Pancreas (tissue), 10 donors: ENCODE measurements at regions not wholly inside any gene's neighbourhood (a gene's known extent, or its start where the extent isn't known, plus 50 kb on each side); places are given as distances from the start of the nearest gene placed in this dataset.

Experiments
- ATAC-seq, 4 donors: fragments of 200-7000 bp; cut with Tn5 transposase; one replicate each; pipeline versions ENCODE4 v1.8.0 to v1.9.1; 2020; ENCODE audit warnings: mild to moderate bottlenecking in 4 of 4, moderate library complexity in 4 of 4
- DNase-seq, 6 donors: peaks; one replicate each; pipeline ENCODE4 v3.0.0-alpha.2; 2020
- FAIRE-seq: peaks from 2 replicates; lab custom pipeline; 2012; peaks lifted over from hg19 to GRCh38; lab: Jason Lieb, UNC
- H3K27ac ChIP-seq, 4 donors: fragments of 200-600 bp; sonication (generic); 1 replicate in 3 of 4; 2 replicates in 1 of 4; pipeline versions ENCODE4 v1.5.0 to v1.8.0; 2020
- H3K27me3 ChIP-seq, 4 donors: fragments of 200-600 bp; one replicate each; pipeline ENCODE4 v1.8.0; 2021
- H3K36me3 ChIP-seq, 3 donors: fragments of 200-600 bp; sonication (generic) in 1 of 3; one replicate each; pipeline versions ENCODE4 v1.5.0 to v1.8.0; 2020 to 2021
- H3K4me1 ChIP-seq, 3 donors: fragments of 200-600 bp; one replicate each; pipeline ENCODE4 v1.8.0; 2021
- H3K4me3 ChIP-seq, 4 donors: fragments of 200-600 bp; sonication (generic) in 2 of 4; one replicate each; pipeline versions ENCODE4 v1.5.0 to v1.8.0; 2020 to 2021
- H3K9me3 ChIP-seq, 4 donors: fragments of 200-600 bp; one replicate each; pipeline ENCODE4 v1.8.0; 2021
- CTCF ChIP-seq, 4 donors: fragments of 200-600 bp; sonication (generic) in 3 of 4; IDR thresholded peaks; one replicate each; pipeline versions ENCODE4 v1.5.0 to v1.8.0; 2021; ENCODE audit warnings: antibody characterized with exemption in 4 of 4
- WGBS, 2 donors: extraction: QIAGEN DNeasy Blood & Tissue Kit; methylation state at CpG; one replicate each; pipeline ENCODE4 v1.1.7; 2013; 5-methylcytosine and 5-hydroxymethylcytosine counted together
- intact Hi-C, 3 donors: fragments of 100-400 bp; cut with DNase I; formaldehyde crosslinking; loops; one replicate each; pipeline versions ENCODE4 v1.11.1 to v1.14.2; 2022
- donor health status: healthy with polysubstance abuse.
- donor health status: DM: no; HTN: no; CAD: no; lungs with moderate emphysema.
- donor health status: DM: no; HTN: no; CAD: no.
- donor health status: control.
- donor health status: control.
- donor health status: Bipolar disorder and iron deficiency.
- donor health status: DM: yes; HTN: yes; CAD: no.
- donor health status: DM: no; HTN: no; CAD: no.
- donor health status: DM: no; HTN: no; CAD: no.
- donor health status: DM: yes; HTN: yes; CAD: no.

GRCh38 chr14:22400655-22401259, 188.3 kb downstream of the DAD1 start:
- intact Hi-C loops, result no loop called here
- H3K27ac ChIP-seq, result no peak overlapping the region
- H3K36me3 ChIP-seq, result no peaks in the 10 kb centered on the region

DNA sequence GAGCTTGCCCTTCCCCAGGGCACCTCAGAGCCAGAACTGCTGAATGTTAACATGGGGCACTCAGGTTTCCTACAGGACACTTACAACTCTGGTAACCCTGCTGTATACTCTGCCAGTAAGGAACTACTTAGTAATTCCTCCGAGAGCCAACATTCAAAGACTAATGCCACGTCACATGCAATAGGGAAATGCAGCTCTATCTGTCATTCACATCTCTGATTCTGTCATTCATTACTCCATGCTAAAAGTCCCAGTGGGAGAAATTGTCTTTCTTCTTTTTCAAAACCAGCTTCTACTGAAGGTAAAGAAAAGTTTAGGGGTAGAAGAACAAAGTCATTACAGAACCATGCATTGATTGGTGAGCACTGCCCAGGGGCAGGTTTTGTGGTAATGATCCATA, 189.2 kb downstream of the DAD1 start:
- no peak overlapping the region for H3K4me3 ChIP-seq
- FAIRE-seq, result no peak
- ATAC-seq, result no peak
- H3K36me3 ChIP-seq, result no peaks in the 10 kb centered on the region
- H3K4me1 ChIP-seq, result no peaks in the 10 kb centered on the region
- no peak overlapping the region for H3K27ac ChIP-seq
- no peaks in the 10 kb centered on the region for H3K9me3 ChIP-seq
- no peaks in the 10 kb centered on the region for H3K27me3 ChIP-seq
- no peak for DNase-seq
- 93% methylated on average over 2 of the region's 2 CpGs for WGBS, 2 donors
- intact Hi-C loops, result no loop called here
- TF ChIP-seq CTCF (IDR thresholded peaks at IDR 0.05), result no peak

More at GRCh38 chr14:22400655-22401259, 188.3 kb downstream of the DAD1 start:
- no peak for TF ChIP-seq CTCF (IDR thresholded peaks at IDR 0.05)
- H3K27me3 ChIP-seq, result no peaks in the 10 kb centered on the region
- DNase-seq (no peak), ATAC-seq (no peak), FAIRE-seq (no peak)
- 70 to 85% methylated on average over 3 of the region's 3 CpGs for WGBS, 2 donors
- H3K9me3 ChIP-seq, result no peaks in the 10 kb centered on the region
- no peak overlapping the region for H3K4me3 ChIP-seq
- H3K4me1 ChIP-seq, result no peaks in the 10 kb centered on the region

DNA sequence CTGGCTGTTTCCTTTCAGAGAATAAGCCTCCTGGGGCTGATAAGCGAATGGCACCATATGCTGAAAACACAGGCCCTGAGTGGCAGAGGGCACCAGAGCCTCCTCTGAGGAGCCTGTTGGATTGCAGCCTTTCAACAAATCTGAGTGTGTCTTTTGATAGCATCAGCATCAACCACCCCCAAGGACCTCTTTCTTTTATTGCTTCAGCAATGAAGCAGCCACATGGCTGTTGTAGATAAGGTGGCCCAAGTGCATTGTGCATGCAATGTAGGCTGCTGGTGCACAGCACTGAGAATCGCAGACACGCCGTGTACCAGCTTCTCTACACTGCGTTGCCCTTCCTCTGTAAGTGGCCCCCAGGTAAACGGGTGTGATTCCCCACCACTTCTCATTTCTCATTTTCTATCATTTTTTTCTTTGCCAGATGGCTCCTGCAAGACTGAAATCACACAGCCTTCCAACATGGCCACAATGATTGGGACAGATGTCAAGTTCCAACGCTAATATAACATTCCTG, 191.7 kb downstream of the DAD1 start:
- no peaks in the 10 kb centered on the region for H3K27me3 ChIP-seq
- intact Hi-C loops, result loop anchor here in 1 of 3 donors (2.0 kb wide), 1 partner anchor 74 kb away; no protein-coding TSS in a partner anchor
- H3K27ac ChIP-seq, result no peak overlapping the region
- ATAC-seq (no peak), DNase-seq (no peak), FAIRE-seq (no peak)
- H3K4me3 ChIP-seq, result no peak overlapping the region
- no peak for TF ChIP-seq CTCF (IDR thresholded peaks at IDR 0.05)
- no peaks in the 10 kb centered on the region for H3K36me3 ChIP-seq
- no peaks in the 10 kb centered on the region for H3K4me1 ChIP-seq
- 88 to 90% methylated on average over 7 of the region's 7 CpGs for WGBS, 2 donors
- H3K9me3 ChIP-seq, result no peaks in the 10 kb centered on the region

- WGBS, 2 donors, result 87 to 91% methylated on average over 2 of the region's 2 CpGs
- DNase-seq (no peak), FAIRE-seq (no peak), ATAC-seq (no peak)
- intact Hi-C loops, result loop anchor here in 1 of 3 donors (2.0 kb wide), 1 partner anchor 75 kb away; no protein-coding TSS in a partner anchor
- Histone ChIP-seq H3K27ac (no peak overlapping the region), H3K4me3 (no peak overlapping the region), H3K4me1 (no peaks in the 10 kb centered on the region), H3K36me3 (no peaks in the 10 kb centered on the region), H3K9me3 (no peaks in the 10 kb centered on the region), H3K27me3 (no peaks in the 10 kb centered on the region)
- TF ChIP-seq CTCF (IDR thresholded peaks at IDR 0.05), result no peak
Measured at GRCh38 chr14:22395803-22396202, 193.2 kb downstream of the DAD1 start.

DNA sequence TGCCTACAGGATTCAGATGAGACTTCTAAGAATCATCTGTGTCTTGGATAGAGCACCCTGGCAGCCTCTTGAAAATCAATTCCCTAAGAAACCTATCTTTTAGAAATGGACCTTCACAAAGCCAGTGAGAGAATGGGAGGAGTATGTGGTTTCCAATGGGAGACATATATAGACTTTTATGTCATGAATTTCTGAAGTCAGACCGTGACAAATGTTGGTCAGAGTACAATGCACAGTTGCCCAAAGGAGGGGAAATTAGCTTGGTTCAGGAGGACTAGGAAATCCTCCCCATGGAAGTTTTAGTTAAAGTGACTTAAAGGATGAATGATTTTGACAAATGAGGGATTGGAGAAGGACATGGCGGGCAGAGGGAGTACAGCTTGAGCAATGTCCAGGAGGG, 194.4 kb downstream of the DAD1 start:
- WGBS, 2 donors, result 60 to 78% methylated on average over 2 of the region's 2 CpGs
- intact Hi-C loops, result loop anchor here in 1 of 3 donors (5.0 kb wide), 1 partner anchor 78 kb away; no protein-coding TSS in a partner anchor
- Histone ChIP-seq H3K4me3 (no peak overlapping the region), H3K27ac (no peak overlapping the region), H3K4me1 (no peaks in the 10 kb centered on the region), H3K9me3 (no peaks in the 10 kb centered on the region), H3K27me3 (no peaks in the 10 kb centered on the region), H3K36me3 (no peaks in the 10 kb centered on the region)
- DNase-seq, result no peak
- no peak for ATAC-seq
- TF ChIP-seq CTCF (IDR thresholded peaks at IDR 0.05), result no peak
- no peak for FAIRE-seq
